ENCODE measurements at regions not wholly inside any gene's neighbourhood (a gene's known extent, or its start where the extent isn't known, plus 50 kb on each side); places are given as distances from the start of the nearest gene placed in this dataset.

- Histone ChIP-seq H3K4me1 (ENCODE audit: low read depth) (no peaks in the 10 kb centered on the region), H3K9me3 (no peaks in the 10 kb centered on the region), H3K36me3 (ENCODE audit: low read depth) (no peaks in the 10 kb centered on the region), H3K4me3 (no peak overlapping the region)
- DNase-seq: no peak
- no peak for TF ChIP-seq CTCF (IDR thresholded peaks at IDR 0.05)
- no peak for ATAC-seq
- intact Hi-C loops (cut with DNase I, micrococcal nuclease): no loop called here
Measured at GRCh38 chr18:57202881-57203280, 56.0 kb downstream of the BOD1L2 start.

GRCh38 chr18:57205641-57206040 lies 58.8 kb downstream of the BOD1L2 start:
- TF ChIP-seq CTCF (IDR thresholded peaks at IDR 0.05): no peak

GRCh38 chr18:57207124-57207916 lies 60.4 kb downstream of the BOD1L2 start:
- H3K36me3 ChIP-seq (ENCODE audit: low read depth): no peaks in the 10 kb centered on the region
- H3K9me3 ChIP-seq: no peaks in the 10 kb centered on the region
- no peak for TF ChIP-seq CTCF (IDR thresholded peaks at IDR 0.05)
- peaks cover 13% of the 10 kb centered on the region for H3K4me1 ChIP-seq (ENCODE audit: low read depth)
- ATAC-seq (no peak), DNase-seq (no peak)
- no peak overlapping the region for H3K4me3 ChIP-seq
- intact Hi-C loops (cut with DNase I, micrococcal nuclease): no loop called here

More at GRCh38 chr18:57205641-57206040, 58.8 kb downstream of the BOD1L2 start:
- DNase-seq (no peak), ATAC-seq (no peak)
- Histone ChIP-seq H3K36me3 (ENCODE audit: low read depth) (no peaks in the 10 kb centered on the region), H3K9me3 (no peaks in the 10 kb centered on the region), H3K4me1 (ENCODE audit: low read depth) (peaks cover 11% of the 10 kb centered on the region), H3K4me3 (no peak overlapping the region)
- intact Hi-C loops (cut with DNase I, micrococcal nuclease): no loop called here

GRCh38 chr18:57208047-57208446 lies 61.2 kb downstream of the BOD1L2 start:
- DNase-seq (peak in 2 of 3 donors; percentile 24 to 27), ATAC-seq (peak; percentile 60)
- intact Hi-C loops (cut with DNase I, micrococcal nuclease): no loop called here

GRCh38 chr18:57209713-57210106 lies 62.8 kb downstream of the BOD1L2 start:
- ATAC-seq: no peak
- TF ChIP-seq CTCF (IDR thresholded peaks at IDR 0.05): no peak
- H3K4me1 ChIP-seq (ENCODE audit: low read depth): peaks cover 13% of the 10 kb centered on the region

More at GRCh38 chr18:57208047-57208446, 61.2 kb downstream of the BOD1L2 start:
- Histone ChIP-seq H3K9me3 (no peaks in the 10 kb centered on the region), H3K4me3 (no peak overlapping the region), H3K4me1 (ENCODE audit: low read depth) (peaks cover 13% of the 10 kb centered on the region), H3K36me3 (ENCODE audit: low read depth) (no peaks in the 10 kb centered on the region)
- no peak for TF ChIP-seq CTCF (IDR thresholded peaks at IDR 0.05)

More at GRCh38 chr18:57209713-57210106, 62.8 kb downstream of the BOD1L2 start:
- no peak for DNase-seq
- Histone ChIP-seq H3K4me3 (no peak overlapping the region), H3K9me3 (no peaks in the 10 kb centered on the region), H3K36me3 (ENCODE audit: low read depth) (no peaks in the 10 kb centered on the region)
- intact Hi-C loops (cut with DNase I, micrococcal nuclease): no loop called here
